ENCODE measurements at regions not wholly inside any gene's neighbourhood (a gene's known extent, or its start where the extent isn't known, plus 50 kb on each side); places are given as distances from the start of the nearest gene placed in this dataset.

DNA sequence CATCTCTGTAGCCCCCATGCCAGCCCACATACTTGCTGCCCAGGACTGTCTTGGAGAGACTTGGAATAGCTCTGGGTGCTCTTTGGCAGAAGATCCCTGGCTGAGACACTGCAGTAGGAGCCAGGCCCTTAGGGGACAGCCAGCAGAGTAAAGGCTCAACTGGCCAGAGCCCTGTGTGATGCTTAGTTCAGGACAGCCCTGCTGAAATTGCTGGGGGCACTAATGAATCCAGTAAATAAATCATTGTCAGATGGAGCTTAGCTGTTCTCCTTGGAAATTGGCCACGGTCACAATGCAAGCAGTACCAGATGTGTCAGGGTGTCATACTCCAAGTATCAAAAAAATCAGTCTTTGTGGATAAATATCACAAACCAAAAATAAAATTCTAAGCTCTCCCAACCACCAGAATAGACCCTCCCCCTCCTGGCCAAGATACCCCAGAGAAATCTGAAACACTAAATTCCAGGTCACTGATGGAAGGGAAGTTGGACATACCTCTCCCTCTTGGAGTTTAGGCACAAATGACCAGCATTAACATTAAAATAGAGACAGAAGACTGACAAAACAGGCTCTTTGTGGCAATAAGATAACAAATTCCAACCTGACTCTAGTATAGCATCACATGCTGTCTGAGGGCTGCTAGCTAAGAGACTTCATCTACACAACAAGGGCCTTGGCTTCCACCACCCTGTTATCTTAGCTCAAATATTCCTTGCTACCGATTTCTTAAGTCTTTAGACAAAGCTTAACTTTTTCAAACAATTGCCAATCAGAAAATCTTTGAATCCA, 83.2 kb upstream of the DNAH14 start:
- ATAC-seq = no peak

DNA sequence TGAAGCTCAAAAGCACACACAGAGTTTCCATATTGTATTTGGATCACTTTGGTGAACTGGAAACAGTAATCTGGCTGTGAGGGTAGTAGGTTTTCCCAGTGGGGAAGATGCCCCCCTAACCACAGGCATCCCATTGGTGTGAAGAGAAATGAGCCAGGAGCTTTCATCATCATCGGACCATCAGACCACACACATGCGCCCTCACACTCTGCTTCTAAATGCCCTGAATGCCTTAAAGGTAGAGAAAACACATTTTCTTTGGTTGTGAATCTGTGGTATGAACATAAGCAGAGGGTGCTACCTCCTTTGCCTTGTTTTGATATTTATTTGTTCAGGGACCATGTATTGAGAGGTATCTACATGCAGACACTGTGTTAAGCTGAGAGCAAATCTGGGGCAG, 79.0 kb upstream of the DNAH14 start:
- no peaks in the 10 kb centered on the region for H3K27me3 ChIP-seq (ENCODE audit: control insufficient read depth, insufficient read depth)
- WGBS = 89% methylated on average over 2 of the region's 2 CpGs

More for the DNA sequence above, 83.2 kb upstream of the DNAH14 start:
- no peaks in the 10 kb centered on the region for H3K27me3 ChIP-seq (ENCODE audit: control insufficient read depth, insufficient read depth)
- H3K9me3 ChIP-seq (ENCODE audit: control insufficient read depth, low read length) = no peaks in the 10 kb centered on the region
- WGBS = 66% methylated on average over 2 of the region's 2 CpGs
- no peak for DNase-seq
- H3K4me1 ChIP-seq (ENCODE audit: control insufficient read depth, insufficient read depth, low read length) = no peaks in the 10 kb centered on the region
- no peak overlapping the region for H3K27ac ChIP-seq (ENCODE audit: low read length)
- intact Hi-C loops (cut with DNase I) = no loop called here
- no peak overlapping the region for H3K4me3 ChIP-seq (ENCODE audit: low read length)

GRCh38 chr1:224851210-224851847, 78.1 kb upstream of the DNAH14 start:
- Histone ChIP-seq H3K4me1 (ENCODE audit: control insufficient read depth, insufficient read depth, low read length) (no peaks in the 10 kb centered on the region), H3K9me3 (ENCODE audit: control insufficient read depth, low read length) (no peaks in the 10 kb centered on the region), H3K27me3 (ENCODE audit: control insufficient read depth, insufficient read depth) (no peaks in the 10 kb centered on the region), H3K27ac (ENCODE audit: low read length) (no peak overlapping the region), H3K4me3 (ENCODE audit: low read length) (no peak overlapping the region)
- intact Hi-C loops (cut with DNase I) = loop anchor here (2.0 to 10.0 kb wide), 4 partner anchors 207 to 339 kb away; no protein-coding TSS in a partner anchor
- ATAC-seq = peak; percentile 41 to 54
- 55% methylated on average over 6 of the region's 6 CpGs for WGBS
- DNase-seq = peak; percentile 44 to 79 (median 72)

More for the DNA sequence above, 79.0 kb upstream of the DNAH14 start:
- intact Hi-C loops (cut with DNase I) = loop anchor here (2.0 to 10.0 kb wide), 4 partner anchors 206 to 338 kb away; no protein-coding TSS in a partner anchor
- H3K4me3 ChIP-seq (ENCODE audit: low read length) = no peak overlapping the region
- no peaks in the 10 kb centered on the region for H3K4me1 ChIP-seq (ENCODE audit: control insufficient read depth, insufficient read depth, low read length)
- ATAC-seq (no peak), DNase-seq (no peak)
- H3K9me3 ChIP-seq (ENCODE audit: control insufficient read depth, low read length) = no peaks in the 10 kb centered on the region
- H3K27ac ChIP-seq (ENCODE audit: low read length) = no peak overlapping the region

DNA sequence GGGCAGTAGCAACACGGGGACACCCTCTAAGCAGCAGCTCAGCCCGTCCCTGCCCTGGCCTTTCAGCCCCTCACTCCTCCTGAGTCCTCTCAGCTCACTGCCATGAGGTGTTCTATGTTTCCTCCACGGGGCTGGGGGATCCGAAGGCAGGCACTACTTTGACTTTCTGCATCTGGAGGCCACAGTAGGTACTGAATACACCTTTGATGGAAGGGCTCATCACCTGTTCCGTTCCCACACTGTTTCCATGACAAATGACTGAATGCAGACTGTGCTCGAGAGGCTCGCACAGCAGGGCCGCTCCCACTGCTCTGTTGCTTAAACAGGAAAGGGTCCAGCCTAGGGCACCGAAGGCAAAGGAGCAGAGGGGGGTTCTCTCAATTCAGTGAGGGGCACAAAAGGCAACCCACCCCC, 77.6 kb upstream of the DNAH14 start:
- peak; percentile 13 to 38 for ATAC-seq
- intact Hi-C loops (cut with DNase I) = loop anchor here (2.0 to 10.0 kb wide), 5 partner anchors 207 to 340 kb away; no protein-coding TSS in a partner anchor

GRCh38 chr1:224852901-224853568, 76.4 kb upstream of the DNAH14 start:
- Histone ChIP-seq H3K4me3 (ENCODE audit: low read length) (no peak overlapping the region), H3K27ac (ENCODE audit: low read length) (no peak overlapping the region), H3K4me1 (ENCODE audit: control insufficient read depth, insufficient read depth, low read length) (no peaks in the 10 kb centered on the region), H3K9me3 (ENCODE audit: control insufficient read depth, low read length) (no peaks in the 10 kb centered on the region), H3K27me3 (ENCODE audit: control insufficient read depth, insufficient read depth) (no peaks in the 10 kb centered on the region)
- DNase-seq = no peak
- 36% methylated on average over 13 of the region's 13 CpGs for WGBS
- intact Hi-C loops (cut with DNase I) = loop anchor here (2.0 to 10.0 kb wide), 4 partner anchors 208 to 341 kb away; no protein-coding TSS in a partner anchor
- ATAC-seq = peak; percentile 43 to 44

More for the DNA sequence above, 77.6 kb upstream of the DNAH14 start:
- Histone ChIP-seq H3K27me3 (ENCODE audit: control insufficient read depth, insufficient read depth) (no peaks in the 10 kb centered on the region), H3K9me3 (ENCODE audit: control insufficient read depth, low read length) (no peaks in the 10 kb centered on the region), H3K4me1 (ENCODE audit: control insufficient read depth, insufficient read depth, low read length) (no peaks in the 10 kb centered on the region), H3K27ac (ENCODE audit: low read length) (no peak overlapping the region), H3K4me3 (ENCODE audit: low read length) (no peak overlapping the region)
- 65% methylated on average over 9 of the region's 9 CpGs for WGBS
- DNase-seq = no peak

GRCh38 chr1:224856973-224857372, 72.5 kb upstream of the DNAH14 start:
- DNase-seq = no peak
- H3K9me3 ChIP-seq (ENCODE audit: control insufficient read depth, low read length) = no peaks in the 10 kb centered on the region
- no peaks in the 10 kb centered on the region for H3K27me3 ChIP-seq (ENCODE audit: control insufficient read depth, insufficient read depth)
- intact Hi-C loops (cut with DNase I) = loop anchor here in 1 of 4 donors (10.0 kb wide), 1 partner anchor 212 kb away; no protein-coding TSS in a partner anchor
- H3K4me3 ChIP-seq (ENCODE audit: low read length) = no peak overlapping the region
- 96% methylated on average over 2 of the region's 2 CpGs for WGBS
- H3K27ac ChIP-seq (ENCODE audit: low read length) = no peak overlapping the region
- ATAC-seq = no peak
- no peaks in the 10 kb centered on the region for H3K4me1 ChIP-seq (ENCODE audit: control insufficient read depth, insufficient read depth, low read length)

DNA sequence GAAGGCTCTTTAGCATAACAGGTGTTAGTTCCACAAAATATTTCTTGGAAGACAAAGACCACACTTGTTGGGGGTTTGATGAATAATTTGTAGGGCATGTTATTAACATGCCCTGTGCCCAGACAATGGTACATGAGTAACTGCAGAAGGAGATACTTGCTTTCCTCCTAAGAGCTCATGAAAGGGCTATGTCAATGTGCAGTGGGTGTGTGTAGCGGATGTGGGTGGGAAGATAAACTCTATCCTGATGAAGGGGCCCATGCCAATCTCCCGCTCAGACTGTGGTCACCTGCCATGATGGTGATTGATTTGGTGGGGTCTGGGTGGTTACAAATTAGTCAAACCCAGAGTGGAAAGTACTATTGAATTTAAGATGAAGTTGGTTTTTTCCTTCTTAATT, 69.8 kb upstream of the DNAH14 start:
- 79% methylated on average over 2 of the region's 2 CpGs for WGBS
- intact Hi-C loops (cut with DNase I) = loop anchor here in 1 of 4 donors (10.0 kb wide), 1 partner anchor 215 kb away; no protein-coding TSS in a partner anchor
- H3K4me3 ChIP-seq (ENCODE audit: low read length) = no peak overlapping the region
- H3K27ac ChIP-seq (ENCODE audit: low read length) = no peak overlapping the region
- H3K27me3 ChIP-seq (ENCODE audit: control insufficient read depth, insufficient read depth) = no peaks in the 10 kb centered on the region
- ATAC-seq (no peak), DNase-seq (no peak)
- H3K9me3 ChIP-seq (ENCODE audit: control insufficient read depth, low read length) = no peaks in the 10 kb centered on the region
- no peaks in the 10 kb centered on the region for H3K4me1 ChIP-seq (ENCODE audit: control insufficient read depth, insufficient read depth, low read length)

- H3K9me3 ChIP-seq (ENCODE audit: control insufficient read depth, low read length) = no peaks in the 10 kb centered on the region
- intact Hi-C loops (cut with DNase I) = no loop called here
- H3K4me1 ChIP-seq (ENCODE audit: control insufficient read depth, insufficient read depth, low read length) = no peaks in the 10 kb centered on the region
- ATAC-seq = no peak
- no peak for DNase-seq
- WGBS = 55% methylated on average over 6 of the region's 6 CpGs
- no peak overlapping the region for H3K27ac ChIP-seq (ENCODE audit: low read length)
- H3K27me3 ChIP-seq (ENCODE audit: control insufficient read depth, insufficient read depth) = no peaks in the 10 kb centered on the region
- H3K4me3 ChIP-seq (ENCODE audit: low read length) = no peak overlapping the region
Measured at GRCh38 chr1:224860488-224861338, 68.8 kb upstream of the DNAH14 start.

DNA sequence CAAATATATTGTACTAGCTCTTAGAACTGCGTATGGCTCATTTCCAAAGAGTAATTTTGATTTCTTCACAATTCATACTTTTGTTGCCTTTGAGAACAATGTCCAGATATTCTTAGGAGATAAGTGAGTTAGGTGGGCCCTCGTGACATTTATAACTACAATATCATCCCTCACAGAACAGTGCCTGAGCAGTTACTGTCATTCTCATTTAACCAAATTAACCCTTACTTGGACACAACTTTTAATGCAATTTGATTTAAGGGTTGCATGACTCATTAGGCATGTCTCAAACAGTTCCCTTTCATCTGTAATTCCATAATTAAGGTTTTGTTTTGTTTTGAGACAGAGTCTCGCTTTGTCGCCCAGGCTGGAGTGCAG, 68.1 kb upstream of the DNAH14 start:
- 60% methylated on average over 4 of the region's 4 CpGs for WGBS
- Histone ChIP-seq H3K4me1 (ENCODE audit: control insufficient read depth, insufficient read depth, low read length) (no peaks in the 10 kb centered on the region), H3K27me3 (ENCODE audit: control insufficient read depth, insufficient read depth) (no peaks in the 10 kb centered on the region), H3K9me3 (ENCODE audit: control insufficient read depth, low read length) (no peaks in the 10 kb centered on the region), H3K27ac (ENCODE audit: low read length) (no peak overlapping the region), H3K4me3 (ENCODE audit: low read length) (no peak overlapping the region)
- ATAC-seq (no peak), DNase-seq (no peak)
- intact Hi-C loops (cut with DNase I) = no loop called here

DNA sequence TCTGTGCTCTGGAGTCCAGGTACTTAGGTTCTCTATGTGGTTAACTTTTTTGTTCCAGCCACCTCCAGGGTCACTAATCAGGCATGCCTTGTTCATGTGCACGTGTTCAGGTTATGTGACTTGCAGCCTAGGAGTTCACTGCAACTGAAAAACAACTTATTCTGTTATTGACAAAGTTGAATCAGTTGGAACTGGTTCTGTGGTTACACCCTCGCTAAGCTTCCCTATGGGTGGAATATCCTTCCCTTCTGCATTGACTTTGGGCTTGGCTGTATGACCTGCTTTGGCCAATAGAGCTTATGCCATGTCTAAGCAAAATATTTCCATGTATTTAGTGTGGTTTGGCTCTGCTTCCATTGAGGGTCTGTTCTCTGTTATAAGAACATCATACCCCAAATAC, 66.0 kb upstream of the DNAH14 start:
- DNase-seq (no peak), ATAC-seq (no peak)
- Histone ChIP-seq H3K27ac (ENCODE audit: low read length) (no peak overlapping the region), H3K4me1 (ENCODE audit: control insufficient read depth, insufficient read depth, low read length) (no peaks in the 10 kb centered on the region), H3K9me3 (ENCODE audit: control insufficient read depth, low read length) (no peaks in the 10 kb centered on the region), H3K27me3 (ENCODE audit: control insufficient read depth, insufficient read depth) (no peaks in the 10 kb centered on the region), H3K4me3 (ENCODE audit: low read length) (no peak overlapping the region)
- WGBS = 77% methylated on average over 2 of the region's 2 CpGs
- intact Hi-C loops (cut with DNase I) = no loop called here

Data from right cardiac atrium (tissue), 5 donors.